Stimulated activated CD4-positive, alpha-beta T cell treated with anti-CD3 and anti-CD28 coated beads, TNF-alpha, amount 100 ng/mL, for 48 hours (primary cell): ENCODE measurements at regions not wholly inside any gene's neighbourhood (a gene's known extent, or its start where the extent isn't known, plus 50 kb on each side); places are given as distances from the start of the nearest gene placed in this dataset.

Experiments used
- DNase-seq, 3 donors: peaks; one replicate each; pipeline ENCODE4 v3.0.0-alpha.2; 2020; ENCODE audit warnings: low read depth in 3 of 3

- no peak for DNase-seq
These were observed 62.0 kb downstream of the SUCNR1 start for GRCh38 chr3:151935446-151935845.

- no peak for DNase-seq
These were observed 67.0 kb downstream of the SUCNR1 start for GRCh38 chr3:151940481-151940880.

- DNase-seq, result no peak
These were observed 70.1 kb downstream of the SUCNR1 start for GRCh38 chr3:151943539-151943938.

- no peak for DNase-seq
These were observed 70.9 kb downstream of the SUCNR1 start for GRCh38 chr3:151944356-151944755.

GRCh38 chr3:151946606-151947005 lies 73.2 kb downstream of the SUCNR1 start:
- DNase-seq, result no peak

GRCh38 chr3:151949706-151950105 lies 76.3 kb downstream of the SUCNR1 start:
- no peak for DNase-seq

GRCh38 chr3:151955356-151955755 lies 81.9 kb downstream of the SUCNR1 start:
- no peak for DNase-seq

GRCh38 chr3:151960961-151961580 lies 87.6 kb downstream of the SUCNR1 start:
- no peak for DNase-seq

- DNase-seq, result no peak
These were observed 88.9 kb downstream of the SUCNR1 start for GRCh38 chr3:151962352-151962751.

- DNase-seq, result no peak
These were observed 89.5 kb downstream of the SUCNR1 start for GRCh38 chr3:151962912-151963311.

GRCh38 chr3:151964743-151965142 lies 91.3 kb downstream of the SUCNR1 start:
- no peak for DNase-seq

GRCh38 chr3:151969026-151969642 lies 95.7 kb downstream of the SUCNR1 start:
- DNase-seq, result no peak

GRCh38 chr3:151971814-151972579 lies 98.6 kb downstream of the SUCNR1 start:
- no peak for DNase-seq

- no peak for DNase-seq
These were observed 100.6 kb downstream of the SUCNR1 start for GRCh38 chr3:151974067-151974466.

GRCh38 chr3:151976211-151977050 lies 103.0 kb downstream of the SUCNR1 start:
- DNase-seq, result no peak

- DNase-seq, result no peak
These were observed 106.5 kb downstream of the SUCNR1 start for GRCh38 chr3:151979906-151980305.

- DNase-seq, result no peak
These were observed 110.1 kb downstream of the SUCNR1 start for GRCh38 chr3:151983538-151983937.

- no peak for DNase-seq
These were observed 112.5 kb downstream of the SUCNR1 start for GRCh38 chr3:151985787-151986430.

GRCh38 chr3:151987893-151988292 lies 114.5 kb downstream of the SUCNR1 start:
- DNase-seq, result no peak

- no peak for DNase-seq
These were observed 116.2 kb downstream of the SUCNR1 start for GRCh38 chr3:151989621-151990020.

- no peak for DNase-seq
These were observed 117.4 kb downstream of the SUCNR1 start for GRCh38 chr3:151990696-151991376.
